G401 (cell line): ENCODE measurements at regions not wholly inside any gene's neighbourhood (a gene's known extent, or its start where the extent isn't known, plus 50 kb on each side); places are given as distances from the start of the nearest gene placed in this dataset.
"Not testable (repeated sequence)": the region's sequence is repeated elsewhere in the genome, so short reads cannot be mapped to it uniquely, and the experiment has no call there.

Experiments
- DNase-seq: peaks from one replicate; pipeline ENCODE4 v3.0.0-alpha.2; 2015; ENCODE audit warnings: low spot score
- in situ Hi-C: cut with HindIII; loops from 2 replicates; pipeline ENCODE4 v1.10.0; 2016; ENCODE audit warnings: low sequenced_read_pairs, mixed read lengths

- DNase-seq, result no peak
- in situ Hi-C loops, result no loop called here
Measured at GRCh38 chrX:45447331-45447730, 246.7 kb upstream of the DIPK2B start.

DNA sequence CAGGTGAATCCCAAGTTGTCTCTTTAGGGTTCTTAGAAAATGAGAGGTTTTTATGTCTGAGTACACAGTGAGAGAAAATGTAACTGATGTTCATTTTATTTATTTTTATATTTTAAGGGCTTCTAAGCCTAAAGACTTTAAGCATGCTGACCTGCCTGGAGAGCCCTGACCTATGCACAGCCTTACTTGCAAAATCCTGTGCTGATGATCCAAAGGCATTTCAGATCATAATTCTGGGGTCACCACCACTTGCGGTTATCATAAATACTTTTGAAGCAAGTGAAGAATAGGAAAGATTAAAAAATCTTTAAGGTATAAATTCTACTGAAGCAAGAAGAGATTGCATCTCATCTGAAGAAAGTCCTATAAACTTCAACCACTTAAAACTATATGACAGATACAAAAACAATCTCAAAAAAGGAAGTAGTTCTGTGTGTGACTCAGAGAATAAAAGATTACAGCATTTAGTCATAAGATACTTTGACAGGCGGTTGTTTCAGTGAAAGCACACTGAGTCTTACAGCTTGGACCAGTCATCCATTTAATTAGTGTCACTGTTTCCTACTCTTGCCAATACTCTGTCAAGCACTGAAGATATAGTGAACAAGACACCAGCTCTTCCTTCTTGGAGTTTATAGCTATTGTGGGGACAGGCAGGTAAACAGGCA lies 245.2 kb upstream of the DIPK2B start:
- in situ Hi-C loops, result no loop called here
- DNase-seq, result no peak

DNA sequence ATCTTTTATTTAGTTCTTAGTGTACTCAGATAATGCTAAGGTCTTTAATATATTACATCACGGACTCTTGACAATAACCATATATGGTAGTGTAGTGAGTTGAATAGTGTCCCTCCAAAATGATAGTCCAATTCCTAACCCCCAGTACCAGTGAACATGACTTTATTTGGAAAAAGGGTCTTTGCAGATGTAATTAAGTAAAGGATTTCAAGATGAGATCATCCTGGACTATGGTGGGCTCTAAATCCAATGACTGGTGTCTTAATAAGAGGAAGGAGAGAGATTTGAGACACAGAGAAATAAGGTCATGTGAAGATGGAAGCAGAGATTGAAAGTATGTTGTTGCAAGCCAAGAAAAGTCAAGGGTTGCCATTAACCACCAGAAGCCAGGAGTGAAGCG lies 236.5 kb upstream of the DIPK2B start:
- DNase-seq, result no peak
- in situ Hi-C loops, result no loop called here

- in situ Hi-C loops, result no loop called here
- no peak for DNase-seq
Measured at GRCh38 chrX:45435481-45435880, 234.8 kb upstream of the DIPK2B start.

GRCh38 chrX:45434231-45434630 lies 233.6 kb upstream of the DIPK2B start:
- DNase-seq, result no peak
- in situ Hi-C loops, result no loop called here

DNA sequence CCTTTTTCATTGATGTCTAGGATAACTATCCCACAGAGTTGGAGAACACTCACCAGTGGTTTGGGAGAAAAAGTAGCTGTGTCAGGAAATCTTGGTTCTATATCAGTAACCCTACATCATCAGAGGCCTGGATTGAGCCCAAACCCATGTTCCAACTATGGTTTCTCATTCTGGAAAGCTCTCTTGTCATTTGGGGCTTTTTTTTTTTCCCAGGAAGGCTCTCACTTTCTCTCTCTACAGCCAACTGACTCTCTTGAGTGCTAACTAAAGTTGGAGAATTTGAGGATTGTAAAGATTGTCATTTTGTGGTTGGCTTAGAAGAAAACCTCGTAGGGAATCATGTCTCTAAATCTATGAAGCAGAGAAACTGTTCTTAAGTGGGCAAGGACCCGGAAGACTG lies 228.2 kb upstream of the DIPK2B start:
- no peak for DNase-seq
- in situ Hi-C loops, result no loop called here

- no peak for DNase-seq
- in situ Hi-C loops, result no loop called here
Measured at GRCh38 chrX:45424326-45424725, 223.7 kb upstream of the DIPK2B start.

- no peak for DNase-seq
- in situ Hi-C loops, result no loop called here
Measured at GRCh38 chrX:45422216-45422925, 221.7 kb upstream of the DIPK2B start.

DNA sequence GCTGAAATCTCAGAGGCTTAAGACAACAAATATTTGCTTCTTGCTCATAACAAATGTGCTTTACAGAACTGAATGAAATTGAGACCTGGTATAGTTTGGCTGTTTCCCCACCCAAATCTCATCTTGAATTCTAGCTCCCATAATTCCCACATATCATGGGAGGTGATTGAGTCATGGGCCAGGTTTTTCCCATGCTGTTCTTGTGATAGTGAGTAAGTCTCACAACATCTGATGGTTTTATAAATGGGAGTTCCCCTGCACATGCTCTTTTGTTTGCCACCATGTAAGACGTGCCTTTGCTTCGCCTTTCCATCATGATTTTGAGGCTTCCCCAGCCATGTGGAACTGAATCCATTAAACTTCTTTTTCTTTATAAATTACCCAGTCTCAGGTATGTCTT lies 221.1 kb upstream of the DIPK2B start:
- DNase-seq, result no peak
- in situ Hi-C loops, result no loop called here

DNA sequence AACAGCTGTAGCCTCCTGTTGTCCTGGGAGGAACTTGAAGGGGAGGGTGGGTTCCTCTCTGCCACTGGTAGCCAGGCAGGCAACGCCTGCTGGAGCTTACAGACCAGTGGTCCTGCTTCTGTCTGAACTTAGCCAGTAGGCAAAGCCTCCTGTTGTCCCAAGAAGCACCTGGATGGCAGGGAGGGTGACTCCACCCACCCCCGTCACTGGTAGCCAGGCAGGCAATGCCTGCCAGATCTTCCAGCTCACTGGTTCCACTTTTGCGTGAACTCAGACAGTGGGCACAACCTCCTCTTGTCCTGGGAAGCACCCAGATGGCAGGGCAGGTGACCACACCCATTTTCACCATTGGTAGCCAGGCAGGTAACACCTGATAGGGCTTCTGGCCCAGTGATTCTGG lies 203.5 kb upstream of the DIPK2B start:
- in situ Hi-C loops, result no loop called here
- no peak for DNase-seq

DNA sequence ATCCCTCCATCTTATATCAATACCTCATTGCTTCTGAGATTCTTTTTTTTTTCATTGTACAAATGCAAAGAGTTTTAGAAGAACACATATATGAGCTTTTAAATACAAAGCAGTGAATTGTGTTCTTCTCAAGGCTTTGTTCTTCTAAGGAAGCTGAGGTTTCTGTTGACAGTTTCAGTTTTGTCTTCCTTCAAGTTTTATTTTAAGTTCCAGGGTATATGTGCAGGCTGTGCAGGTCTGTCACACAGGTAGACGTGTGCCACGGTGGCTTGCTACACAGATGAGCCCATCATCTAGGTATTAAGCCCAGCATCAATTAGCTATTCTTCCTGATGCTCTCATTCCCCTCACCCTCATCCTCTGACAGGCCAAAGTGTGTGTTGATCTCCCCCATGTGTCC lies 201.2 kb upstream of the DIPK2B start:
- DNase-seq, result no peak
- in situ Hi-C loops, result no loop called here

- DNase-seq, in situ Hi-C loops: not testable (repeated sequence)
Measured at GRCh38 chrX:45400951-45401725, 200.5 kb upstream of the DIPK2B start.

DNA sequence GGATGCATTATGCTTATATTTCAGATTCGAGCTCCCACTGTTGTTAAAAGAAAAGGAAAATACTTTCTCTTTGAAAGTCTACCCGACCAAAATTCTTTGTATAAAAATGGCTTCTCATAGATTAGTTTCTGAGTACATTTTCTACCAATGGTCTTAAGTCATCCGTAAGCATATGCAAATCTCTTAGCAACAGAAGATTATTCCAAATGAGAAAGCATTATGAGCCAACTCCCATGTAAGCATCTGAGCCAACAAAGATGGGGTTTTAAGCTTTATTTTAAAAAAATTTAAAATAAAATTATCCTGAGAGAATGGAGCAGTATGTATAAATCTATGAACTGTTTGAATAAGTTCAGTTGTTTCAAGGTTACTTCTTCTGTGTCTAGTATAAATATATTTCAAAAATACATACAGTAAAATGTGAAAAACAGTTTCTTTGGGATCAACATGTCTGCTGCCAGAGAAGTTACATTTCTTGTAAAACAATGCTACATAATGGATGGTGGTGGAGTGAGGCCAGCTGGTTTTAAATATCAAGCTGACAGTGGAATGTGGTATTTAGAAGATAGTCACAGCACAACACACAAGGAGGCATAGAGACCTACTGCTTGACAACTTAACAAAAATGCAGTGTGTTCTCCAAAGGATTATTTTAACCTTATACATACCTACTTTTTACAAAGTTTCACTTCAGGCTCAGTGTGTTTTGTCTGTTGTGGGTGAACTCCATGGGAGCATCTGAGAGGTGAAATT lies 199.5 kb upstream of the DIPK2B start:
- DNase-seq, result no peak
- in situ Hi-C loops, result no loop called here

GRCh38 chrX:45385757-45386156 lies 185.1 kb upstream of the DIPK2B start:
- in situ Hi-C loops, result no loop called here
- no peak for DNase-seq

- DNase-seq, result no peak
- in situ Hi-C loops, result no loop called here
Measured at GRCh38 chrX:45381841-45382240, 181.2 kb upstream of the DIPK2B start.

- no peak for DNase-seq
- in situ Hi-C loops, result no loop called here
Measured at GRCh38 chrX:45381366-45381765, 180.7 kb upstream of the DIPK2B start.

- no peak for DNase-seq
- in situ Hi-C loops, result no loop called here
Measured at GRCh38 chrX:45379236-45379635, 178.6 kb upstream of the DIPK2B start.

DNA sequence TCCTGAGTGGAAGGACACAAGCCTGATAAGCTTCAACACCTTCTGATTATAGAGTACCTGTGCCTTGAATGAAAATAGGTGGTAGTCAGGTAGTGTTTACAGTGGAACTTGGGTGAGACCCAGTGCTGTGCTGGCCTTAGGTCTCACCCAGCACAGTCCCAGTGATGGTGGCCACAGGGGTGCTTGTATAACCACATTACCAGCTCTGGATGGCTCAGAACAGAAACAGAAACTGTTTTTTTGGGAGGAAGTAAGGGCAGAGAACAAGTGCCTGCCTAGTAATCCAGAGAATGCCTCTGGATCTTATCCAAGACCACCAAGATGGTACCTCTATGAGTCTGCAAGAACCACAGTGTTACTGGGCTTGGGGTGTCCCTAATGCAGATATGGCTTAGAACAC lies 171.5 kb upstream of the DIPK2B start:
- no peak for DNase-seq
- in situ Hi-C loops, result no loop called here

- DNase-seq, result no peak
- in situ Hi-C loops, result no loop called here
Measured at GRCh38 chrX:45368705-45369104, 168.0 kb upstream of the DIPK2B start.

DNA sequence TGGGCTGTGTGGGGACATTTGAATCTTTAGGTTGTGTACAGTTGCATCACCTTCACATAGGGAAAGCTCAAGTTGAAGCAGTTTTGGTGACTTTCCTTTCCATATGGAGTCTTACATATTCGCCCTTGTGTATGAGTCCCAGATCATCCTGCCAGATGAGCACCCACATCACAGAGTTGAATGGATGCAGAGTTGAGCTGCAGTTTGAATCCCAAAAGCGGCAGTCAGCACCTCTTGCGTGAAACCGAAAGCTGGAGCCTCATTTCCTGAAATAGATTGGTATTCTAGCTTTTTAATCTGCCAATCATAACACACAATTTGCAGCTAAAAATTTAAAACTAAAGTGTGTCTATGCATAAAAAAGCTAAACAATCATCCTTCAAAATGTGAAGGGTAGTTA lies 162.9 kb upstream of the DIPK2B start:
- no peak for DNase-seq
- in situ Hi-C loops, result no loop called here
